Non-pigmented ciliary epithelial cell (primary cell): ENCODE measurements at regions not wholly inside any gene's neighbourhood (a gene's known extent, or its start where the extent isn't known, plus 50 kb on each side); places are given as distances from the start of the nearest gene placed in this dataset.
"Not testable (repeated sequence)": the region's sequence is repeated elsewhere in the genome, so short reads cannot be mapped to it uniquely, and the experiment has no call there.

Experiments used
- DNase-seq: peaks from one replicate; pipeline ENCODE4 v3.0.0-alpha.2; 2010; ENCODE audit warnings: low read depth

GRCh38 chr11:21625982-21626381, 566.9 kb upstream of the ANO5 start:
- no peak for DNase-seq

GRCh38 chr11:21628641-21629040, 564.2 kb upstream of the ANO5 start:
- no peak for DNase-seq

DNA sequence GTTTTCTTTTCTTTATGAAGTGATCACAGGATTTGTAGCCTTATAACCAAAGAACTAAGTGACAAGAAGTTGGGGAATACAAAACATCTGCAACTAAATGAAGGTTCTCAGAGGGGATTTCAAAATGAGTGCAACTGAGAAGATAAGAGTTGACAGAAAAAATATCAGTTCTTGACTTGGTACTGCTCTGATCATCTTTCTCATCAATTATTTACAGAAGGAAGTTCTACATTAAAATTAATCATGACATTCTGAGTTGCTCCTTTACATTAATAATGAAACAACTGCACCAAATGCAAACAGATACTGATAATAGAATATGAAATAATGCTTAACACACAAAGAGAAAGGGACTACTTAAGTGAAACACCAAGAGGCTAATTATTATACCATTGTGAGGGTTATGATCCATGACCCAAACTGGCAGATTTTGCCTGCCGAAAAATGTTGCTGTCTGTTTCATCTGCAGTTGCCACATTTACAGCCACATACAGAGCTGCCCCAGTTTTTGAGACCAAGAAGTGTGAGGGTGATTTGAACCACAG, 561.9 kb upstream of the ANO5 start:
- DNase-seq, result no peak

GRCh38 chr11:21631991-21632390, 560.9 kb upstream of the ANO5 start:
- no peak for DNase-seq

DNA sequence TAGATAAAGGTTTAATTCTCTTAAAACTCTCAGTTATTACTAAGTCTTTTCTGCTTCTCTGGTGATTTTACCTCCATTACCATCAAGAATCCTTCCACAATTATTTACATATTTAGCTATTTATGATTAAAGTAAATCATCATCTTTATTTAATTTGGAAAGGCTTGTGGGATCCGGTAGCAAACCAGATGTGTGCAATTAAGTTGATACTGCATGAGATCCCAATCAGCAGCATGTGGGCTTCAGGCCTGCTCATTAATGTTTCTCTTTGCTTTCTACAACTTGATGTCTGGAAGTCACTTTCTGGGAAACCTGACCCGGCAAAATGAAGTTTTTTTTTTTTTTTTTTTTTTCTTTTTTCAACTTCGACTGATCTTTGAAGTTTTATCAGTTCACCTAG, 558.4 kb upstream of the ANO5 start:
- no peak for DNase-seq

DNA sequence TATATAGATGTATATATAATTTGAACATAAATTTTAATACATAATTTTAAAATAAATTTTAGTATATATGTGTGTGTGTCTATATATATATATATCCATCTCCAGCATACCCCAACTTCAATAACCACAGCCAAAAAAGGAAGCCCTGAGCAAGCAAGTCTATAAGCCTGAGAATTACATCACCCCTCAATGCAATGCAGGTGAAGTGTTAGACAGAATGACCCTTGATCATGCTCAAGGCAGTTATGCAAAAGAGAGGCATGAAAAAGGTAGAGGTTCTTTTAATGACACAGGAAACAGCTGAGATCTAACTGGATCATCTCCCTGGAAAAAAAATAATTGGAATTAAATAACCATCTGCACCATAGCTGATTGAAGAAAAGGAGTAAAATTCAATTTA, 557.9 kb upstream of the ANO5 start:
- no peak for DNase-seq

DNA sequence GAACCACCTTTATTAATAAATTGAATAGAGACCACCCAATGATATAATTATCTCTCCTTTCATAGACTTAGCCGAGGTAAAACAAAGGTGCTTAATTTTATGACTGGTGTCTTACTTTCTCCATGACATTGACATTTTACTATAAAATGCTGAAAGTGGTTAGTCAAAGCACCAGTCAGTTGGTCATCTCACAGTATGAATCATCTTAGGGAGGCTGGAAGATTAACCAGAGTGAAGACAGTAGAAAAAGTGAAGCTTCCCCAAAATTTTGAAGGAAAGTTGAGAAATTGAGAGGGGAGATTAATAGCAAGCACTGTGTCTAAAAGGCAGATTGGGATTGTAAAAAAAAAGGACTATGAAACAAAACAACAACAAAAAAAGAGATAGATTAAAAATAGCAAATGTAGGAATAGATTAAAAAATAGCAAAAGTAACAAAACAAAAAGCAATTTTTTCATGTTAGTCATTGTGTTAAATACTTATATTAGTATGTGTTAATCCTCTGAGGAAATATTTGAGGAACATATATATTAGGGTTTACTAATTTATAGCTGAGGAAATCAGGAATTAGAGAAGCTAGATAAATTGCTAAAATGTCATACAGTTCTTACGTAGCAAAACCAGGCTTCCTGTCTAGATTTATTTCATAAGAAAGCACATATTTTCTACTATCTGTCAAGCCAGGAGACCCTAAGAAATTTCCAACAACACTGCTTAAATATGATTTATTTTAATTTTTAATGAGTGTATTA, 557.3 kb upstream of the ANO5 start:
- DNase-seq, result no peak

DNA sequence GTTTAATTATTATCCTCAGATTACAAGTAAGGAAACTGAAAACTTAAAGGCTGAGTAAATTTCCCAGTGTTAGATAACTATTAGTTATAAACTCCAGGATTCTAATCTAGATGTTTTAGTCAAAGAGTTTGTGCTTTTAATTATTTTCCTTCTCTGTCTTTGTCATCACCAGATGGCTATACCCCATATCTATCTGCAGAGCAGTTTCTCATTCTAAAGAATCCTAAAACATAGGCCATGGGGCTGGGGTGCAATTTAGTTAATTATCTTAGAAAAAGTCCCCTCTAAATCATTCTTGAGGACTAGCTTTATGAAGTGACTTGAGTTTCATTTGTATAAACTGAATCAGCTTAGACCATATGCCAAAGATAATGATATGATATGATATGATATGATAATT, 556.3 kb upstream of the ANO5 start:
- no peak for DNase-seq

DNA sequence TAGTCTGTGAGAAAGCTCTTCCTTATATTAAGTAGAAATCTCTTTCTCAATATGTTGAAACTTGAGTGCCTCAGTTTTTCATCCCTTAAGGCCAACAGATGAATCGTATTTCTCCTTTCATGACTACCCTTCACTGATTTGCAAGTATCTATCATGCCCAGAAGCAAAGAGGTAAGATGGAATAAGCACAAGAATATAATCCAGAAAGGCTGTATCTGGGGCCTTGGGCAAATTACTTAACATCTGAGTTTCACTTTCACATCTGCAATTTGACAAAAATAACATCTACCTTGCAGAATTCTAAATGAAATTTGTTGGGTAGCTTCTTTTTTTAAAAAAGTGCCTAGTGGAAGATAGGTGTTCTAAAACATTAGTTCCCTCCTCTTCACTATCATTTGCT, 552.4 kb upstream of the ANO5 start:
- DNase-seq, result no peak

- DNase-seq, result no peak
Observed at GRCh38 chr11:21641869-21642268, 551.0 kb upstream of the ANO5 start.

DNA sequence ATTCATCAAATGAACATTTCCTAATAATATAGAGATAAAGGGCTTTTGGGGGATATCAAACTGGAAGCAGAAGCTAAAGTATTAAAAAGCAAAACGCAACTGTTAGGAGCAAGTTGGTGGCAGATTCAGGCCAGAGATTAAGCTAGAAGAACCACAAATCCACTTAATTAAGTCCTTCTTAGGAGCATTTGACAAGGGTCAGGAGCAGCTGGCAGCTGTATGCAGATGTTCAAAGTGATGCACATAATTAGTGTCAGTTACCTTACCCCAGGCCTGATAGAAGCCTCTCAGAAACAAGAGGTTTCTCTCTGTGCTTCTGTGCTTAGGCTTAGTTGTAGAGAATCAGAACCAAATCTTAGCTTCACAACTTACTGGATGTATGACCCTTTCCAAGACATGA, 546.5 kb upstream of the ANO5 start:
- DNase-seq, result no peak

DNA sequence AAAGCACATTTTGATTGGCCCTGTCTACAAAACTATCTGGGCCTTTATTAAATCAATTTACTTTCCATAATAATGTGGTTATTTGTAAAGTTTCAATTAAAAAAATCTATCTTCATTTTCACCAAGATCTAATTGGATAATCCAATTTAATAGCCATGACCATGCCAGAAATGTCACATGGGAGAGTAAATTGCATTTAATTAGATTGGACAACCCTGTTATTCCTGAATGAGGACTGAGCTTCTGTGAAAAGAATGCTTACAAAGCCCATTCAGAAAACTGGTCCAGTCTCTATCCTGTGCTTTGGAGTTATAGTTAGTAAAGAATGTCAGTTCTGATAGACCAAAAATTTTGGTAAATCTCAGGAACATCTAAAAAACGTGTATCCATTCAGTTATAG, 541.9 kb upstream of the ANO5 start:
- no peak for DNase-seq

DNA sequence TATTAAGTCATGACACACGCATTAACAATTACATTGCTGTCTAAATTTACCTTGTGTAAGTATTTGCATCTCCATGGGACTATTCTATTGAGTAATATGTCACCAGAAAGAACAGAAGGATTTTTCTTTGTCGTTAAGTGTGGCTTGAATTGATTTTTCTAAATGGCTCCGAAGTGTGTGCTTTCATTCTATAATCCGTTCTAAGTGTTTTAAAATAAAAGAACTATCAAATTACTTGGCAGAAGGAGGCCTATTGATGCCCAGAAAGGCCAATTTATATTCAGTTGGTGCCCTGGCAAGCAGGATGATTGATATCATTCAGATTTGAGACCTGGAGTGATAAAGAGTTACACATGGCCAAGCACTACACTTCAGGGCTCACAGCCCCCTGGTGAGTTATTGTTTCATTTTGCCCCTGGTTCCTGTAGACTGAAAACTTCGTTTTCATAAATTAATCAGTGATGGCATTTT, 538.9 kb upstream of the ANO5 start:
- no peak for DNase-seq

DNA sequence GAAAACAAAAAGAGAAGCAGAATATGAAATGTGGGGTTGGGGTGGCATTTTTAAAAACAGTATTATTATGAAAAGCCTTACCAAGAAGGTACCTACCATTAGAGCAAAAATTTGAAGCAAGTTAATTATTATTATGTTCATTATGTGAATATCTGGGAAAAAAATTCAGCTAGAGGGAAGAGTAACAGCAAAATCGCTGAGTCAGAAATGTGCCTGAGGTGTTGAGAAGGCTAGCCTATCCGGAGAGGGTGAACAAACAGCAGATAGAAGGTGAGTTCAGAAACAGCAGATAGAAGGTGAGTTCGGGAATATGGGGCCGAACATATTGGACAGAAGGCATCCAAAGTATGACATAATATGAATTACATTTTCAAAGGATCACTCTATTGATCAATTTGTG, 536.8 kb upstream of the ANO5 start:
- no peak for DNase-seq

DNA sequence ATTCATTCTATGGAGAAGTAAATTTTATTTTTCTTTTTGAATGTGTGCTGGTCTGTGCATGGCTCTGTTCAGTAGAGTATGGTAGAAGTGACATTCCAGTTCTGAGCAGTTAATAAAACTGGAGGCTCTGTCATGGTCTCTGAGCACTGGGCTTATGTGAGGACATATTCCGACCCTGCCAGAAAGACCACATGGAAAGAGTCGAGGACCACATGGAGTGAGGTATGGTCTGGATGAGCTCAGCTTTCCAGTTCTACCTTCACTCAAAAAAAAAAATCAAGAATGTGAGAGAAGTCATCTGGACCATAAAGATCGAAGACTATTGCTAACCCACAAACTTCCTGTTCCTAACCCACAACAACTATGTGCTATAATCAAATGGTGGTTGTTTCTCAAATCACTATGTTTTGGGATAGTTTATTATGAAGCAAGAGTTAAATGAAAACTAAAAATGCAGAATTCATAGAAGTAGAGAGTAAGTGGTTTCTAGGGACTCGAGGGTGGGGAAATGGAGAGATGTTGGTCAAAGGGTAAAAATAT, 534.2 kb upstream of the ANO5 start:
- DNase-seq, result no peak

DNA sequence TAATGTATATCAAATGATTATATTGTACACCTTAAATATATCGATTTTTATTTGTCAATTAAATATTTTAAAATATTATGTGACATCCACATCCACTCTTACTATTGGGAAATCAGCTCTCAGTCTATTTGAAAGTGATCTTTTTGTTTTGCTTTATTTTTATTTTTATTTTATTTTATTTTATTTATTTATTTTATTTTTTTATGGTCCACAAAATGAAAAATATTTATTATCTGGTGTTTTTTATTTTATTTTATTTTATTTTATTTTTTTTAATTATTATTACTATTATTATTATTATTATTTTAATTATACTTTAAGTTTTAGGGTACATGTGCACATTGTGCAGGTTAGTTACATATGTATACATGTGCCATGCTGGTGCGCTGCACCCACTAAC, 533.5 kb upstream of the ANO5 start:
- not testable (repeated sequence) for DNase-seq

DNA sequence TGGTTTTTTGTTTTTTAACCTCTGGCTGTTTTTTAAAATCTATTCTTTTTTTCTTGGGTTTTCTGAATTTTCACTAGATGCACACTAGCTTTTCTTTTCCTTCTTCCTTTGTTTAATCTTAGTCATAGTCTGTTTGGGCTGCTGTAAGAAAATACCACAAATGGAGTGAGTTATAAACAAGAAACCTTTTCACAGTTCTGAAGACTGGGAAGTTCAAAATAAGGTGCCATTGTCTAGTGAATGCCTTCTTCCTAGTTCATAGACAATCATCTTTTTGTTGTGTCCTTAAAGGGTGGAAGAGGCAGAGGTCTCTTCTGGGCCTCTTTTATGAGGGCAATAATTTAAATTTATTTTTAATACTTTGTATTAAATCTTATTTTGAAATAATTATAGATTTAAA, 532.9 kb upstream of the ANO5 start:
- no peak for DNase-seq

- DNase-seq, result no peak
Observed at GRCh38 chr11:21675049-21675616, 517.8 kb upstream of the ANO5 start.

GRCh38 chr11:21687643-21688042, 505.2 kb upstream of the ANO5 start:
- no peak for DNase-seq

DNA sequence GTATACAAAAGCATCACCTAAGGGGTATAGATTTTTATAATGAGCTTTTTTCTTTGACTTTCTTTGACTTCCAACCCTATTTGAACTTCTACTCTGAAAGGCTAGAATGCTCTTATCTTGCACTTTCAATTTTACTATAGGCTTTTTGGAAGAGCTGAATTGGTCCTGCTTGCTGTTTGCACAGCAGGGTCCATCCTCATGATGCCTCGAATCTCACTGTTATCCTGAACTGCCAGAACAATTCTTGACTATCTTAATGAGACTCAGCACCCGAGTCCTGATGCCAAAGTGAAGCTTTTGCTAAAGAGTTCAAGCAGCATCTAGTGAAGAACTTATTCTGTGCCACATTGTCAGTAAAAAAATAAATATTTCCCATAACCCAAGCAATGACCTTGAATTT, 488.3 kb upstream of the ANO5 start:
- DNase-seq, result no peak

DNA sequence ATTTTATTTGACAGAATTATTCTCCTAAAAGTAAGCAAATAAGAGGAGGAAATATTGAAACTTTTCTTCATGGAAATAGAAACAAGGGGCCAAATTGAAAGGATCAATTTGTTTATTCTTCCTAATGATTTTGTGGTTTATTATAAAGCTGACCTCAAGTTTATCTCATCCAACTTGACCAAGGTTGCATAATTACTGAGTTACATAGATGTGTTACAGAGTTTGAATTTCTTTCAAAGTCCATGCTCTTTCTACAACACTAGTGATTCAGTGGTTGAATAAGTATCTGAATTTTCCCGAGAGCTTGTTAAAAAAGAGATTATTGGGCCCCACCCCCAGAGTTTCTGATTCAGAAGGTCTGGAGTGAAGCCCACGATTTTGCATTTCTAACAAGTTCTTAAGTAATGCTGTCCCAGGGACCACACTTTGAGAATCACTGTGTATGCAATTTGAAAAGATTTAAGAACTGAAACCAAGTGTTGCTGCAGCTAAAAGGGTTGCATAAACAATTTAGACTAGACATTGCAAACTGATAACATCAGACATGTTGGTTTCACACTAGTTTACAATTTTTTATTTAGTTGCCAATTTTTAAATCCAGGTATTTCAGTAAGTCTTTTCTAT, 485.7 kb upstream of the ANO5 start:
- no peak for DNase-seq

DNA sequence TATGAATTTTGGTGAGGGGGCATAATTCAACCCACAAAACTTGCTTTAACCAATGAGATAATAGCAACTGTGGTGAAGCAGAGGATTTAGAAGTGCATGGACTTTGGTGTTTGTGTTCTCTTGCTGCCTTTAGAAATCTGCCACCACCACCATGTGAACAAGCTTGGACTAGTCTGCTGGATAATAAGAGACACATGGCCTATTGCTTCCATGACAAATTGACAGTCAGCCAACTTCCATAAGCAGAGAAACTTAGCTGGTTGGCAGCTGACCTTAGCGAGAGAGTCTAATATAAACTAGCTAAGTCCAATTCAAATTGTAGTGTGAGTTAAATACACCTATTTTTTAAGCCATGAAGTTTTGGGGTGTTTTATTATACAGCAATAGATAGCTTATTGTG, 482.1 kb upstream of the ANO5 start:
- no peak for DNase-seq

- DNase-seq, result no peak
Observed at GRCh38 chr11:21711341-21711740, 481.5 kb upstream of the ANO5 start.
